ENCODE measurements at regions not wholly inside any gene's neighbourhood (a gene's known extent, or its start where the extent isn't known, plus 50 kb on each side); places are given as distances from the start of the nearest gene placed in this dataset.

GRCh38 chr4:20302336-20302735, 50.6 kb downstream of the SLIT2 start:
- no peak for DNase-seq

GRCh38 chr4:20305976-20306375, 54.3 kb downstream of the SLIT2 start:
- peak; percentile 17 for DNase-seq

GRCh38 chr4:20311856-20312255, 60.2 kb downstream of the SLIT2 start:
- DNase-seq, result no peak

GRCh38 chr4:20313237-20314030, 61.7 kb downstream of the SLIT2 start:
- DNase-seq, result no peak

- DNase-seq, result no peak
Measured at GRCh38 chr4:20317424-20317985, 65.8 kb downstream of the SLIT2 start.

GRCh38 chr4:20318001-20318908, 66.5 kb downstream of the SLIT2 start:
- DNase-seq, result no peak

GRCh38 chr4:20318909-20319277, 67.2 kb downstream of the SLIT2 start:
- no peak for DNase-seq

GRCh38 chr4:20319825-20320612, 68.3 kb downstream of the SLIT2 start:
- DNase-seq, result no peak

GRCh38 chr4:20323991-20324390, 72.3 kb downstream of the SLIT2 start:
- DNase-seq, result no peak

- DNase-seq, result no peak
Measured at GRCh38 chr4:20326460-20326859, 74.8 kb downstream of the SLIT2 start.

- DNase-seq, result no peak
Measured at GRCh38 chr4:20326977-20327376, 75.3 kb downstream of the SLIT2 start.

GRCh38 chr4:20327808-20328207, 76.1 kb downstream of the SLIT2 start:
- no peak for DNase-seq

GRCh38 chr4:20331642-20332041, 79.9 kb downstream of the SLIT2 start:
- no peak for DNase-seq

GRCh38 chr4:20333141-20333715, 81.5 kb downstream of the SLIT2 start:
- DNase-seq, result no peak

GRCh38 chr4:20337261-20337664, 85.6 kb downstream of the SLIT2 start:
- no peak for DNase-seq

GRCh38 chr4:20338841-20339240, 87.1 kb downstream of the SLIT2 start:
- DNase-seq, result no peak

GRCh38 chr4:20341134-20341738, 89.5 kb downstream of the SLIT2 start:
- no peak for DNase-seq

- no peak for DNase-seq
Measured at GRCh38 chr4:20347531-20347930, 95.8 kb downstream of the SLIT2 start.

GRCh38 chr4:20348411-20348810, 96.7 kb downstream of the SLIT2 start:
- DNase-seq, result no peak

- no peak for DNase-seq
Measured at GRCh38 chr4:20351360-20352162, 99.9 kb downstream of the SLIT2 start.

- no peak for DNase-seq
Measured at GRCh38 chr4:20352163-20352431, 100.4 kb downstream of the SLIT2 start.

GRCh38 chr4:20353646-20354045, 101.9 kb downstream of the SLIT2 start:
- DNase-seq, result peak; percentile 49
